VCaP (cell line): ENCODE measurements at regions not wholly inside any gene's neighbourhood (a gene's known extent, or its start where the extent isn't known, plus 50 kb on each side); places are given as distances from the start of the nearest gene placed in this dataset.
A peak's percentile ranks its signal among the peaks of the same experiment; 100 is the strongest.
"Not testable (repeated sequence)": the region's sequence is repeated elsewhere in the genome, so short reads cannot be mapped to it uniquely, and the experiment has no call there.

Experiments
- H3K27ac ChIP-seq: fragments of 450-650 bp; 2 replicates; pipeline ENCODE4 v1.5.1; 2017
- CTCF ChIP-seq: fragments of 450-650 bp; conservative IDR thresholded peaks from 2 replicates; pipeline ENCODE4 v1.5.1; 2017; ENCODE audit warnings: mild to moderate bottlenecking, moderate library complexity

- peak overlapping the region; percentile 22 for H3K27ac ChIP-seq
- TF ChIP-seq CTCF = no peak
Observed at GRCh38 chr3:106140431-106140830, 271.6 kb upstream of the CBLB start.

GRCh38 chr3:106144030-106144429 lies 275.2 kb upstream of the CBLB start:
- no peak overlapping the region for H3K27ac ChIP-seq
- no peak for TF ChIP-seq CTCF

- not testable (repeated sequence) for H3K27ac ChIP-seq
Observed at GRCh38 chr3:106148440-106149082, 279.7 kb upstream of the CBLB start.

GRCh38 chr3:106157411-106157810 lies 288.6 kb upstream of the CBLB start:
- H3K27ac ChIP-seq = no peak overlapping the region
- no peak for TF ChIP-seq CTCF

- TF ChIP-seq CTCF = no peak
- H3K27ac ChIP-seq = no peak overlapping the region
Observed at GRCh38 chr3:106160396-106160795, 291.6 kb upstream of the CBLB start.

GRCh38 chr3:106161246-106161645 lies 292.4 kb upstream of the CBLB start:
- H3K27ac ChIP-seq = no peak overlapping the region
- no peak for TF ChIP-seq CTCF

- no peak for TF ChIP-seq CTCF
Observed at GRCh38 chr3:106167728-106168127, 298.9 kb upstream of the CBLB start.

GRCh38 chr3:106168962-106169750 lies 300.3 kb upstream of the CBLB start:
- no peak overlapping the region for H3K27ac ChIP-seq
- no peak for TF ChIP-seq CTCF

More at GRCh38 chr3:106167728-106168127, 298.9 kb upstream of the CBLB start:
- H3K27ac ChIP-seq = no peak overlapping the region
